ENCODE measurements at regions not wholly inside any gene's neighbourhood (a gene's known extent, or its start where the extent isn't known, plus 50 kb on each side); places are given as distances from the start of the nearest gene placed in this dataset.
A peak's percentile ranks its signal among the peaks of the same experiment; 100 is the strongest.

DNA sequence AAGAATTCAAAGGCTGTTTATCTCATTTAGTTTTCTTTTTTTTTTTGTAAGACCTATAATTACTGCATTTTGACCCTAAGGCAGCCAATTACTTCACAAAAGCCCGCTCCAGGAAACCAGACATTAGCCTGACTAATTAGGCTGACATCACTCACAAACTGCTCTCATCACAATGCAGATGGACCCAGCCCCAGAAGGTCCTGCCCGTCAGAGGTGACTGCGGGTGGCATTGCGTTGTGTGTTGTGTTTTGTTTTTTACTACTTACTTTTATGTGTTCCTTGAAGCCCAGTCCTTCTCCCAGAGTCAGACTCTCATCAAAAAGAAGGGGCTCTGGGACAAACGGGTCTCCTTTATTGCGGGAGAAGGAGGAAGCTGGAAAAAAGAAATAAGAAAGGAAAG, 172.2 kb downstream of the HSD17B3 start:
- Histone ChIP-seq H3K4me3 (no peak overlapping the region), H3K27me3 (ENCODE audit: low read depth) (no peaks in the 10 kb centered on the region), H3K36me3 (no peaks in the 10 kb centered on the region), H3K4me1 (no peaks in the 10 kb centered on the region), H3K27ac (no peak overlapping the region), H3K9me3 (no peaks in the 10 kb centered on the region)
- TF ChIP-seq, protein P1, sequence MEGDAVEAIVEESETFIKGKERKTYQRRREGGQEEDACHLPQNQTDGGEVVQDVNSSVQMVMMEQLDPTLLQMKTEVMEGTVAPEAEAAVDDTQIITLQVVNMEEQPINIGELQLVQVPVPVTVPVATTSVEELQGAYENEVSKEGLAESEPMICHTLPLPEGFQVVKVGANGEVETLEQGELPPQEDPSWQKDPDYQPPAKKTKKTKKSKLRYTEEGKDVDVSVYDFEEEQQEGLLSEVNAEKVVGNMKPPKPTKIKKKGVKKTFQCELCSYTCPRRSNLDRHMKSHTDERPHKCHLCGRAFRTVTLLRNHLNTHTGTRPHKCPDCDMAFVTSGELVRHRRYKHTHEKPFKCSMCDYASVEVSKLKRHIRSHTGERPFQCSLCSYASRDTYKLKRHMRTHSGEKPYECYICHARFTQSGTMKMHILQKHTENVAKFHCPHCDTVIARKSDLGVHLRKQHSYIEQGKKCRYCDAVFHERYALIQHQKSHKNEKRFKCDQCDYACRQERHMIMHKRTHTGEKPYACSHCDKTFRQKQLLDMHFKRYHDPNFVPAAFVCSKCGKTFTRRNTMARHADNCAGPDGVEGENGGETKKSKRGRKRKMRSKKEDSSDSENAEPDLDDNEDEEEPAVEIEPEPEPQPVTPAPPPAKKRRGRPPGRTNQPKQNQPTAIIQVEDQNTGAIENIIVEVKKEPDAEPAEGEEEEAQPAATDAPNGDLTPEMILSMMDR (IDR thresholded peaks at IDR 0.05), result no peak
- ATAC-seq (no peak), DNase-seq (no peak)
- intact Hi-C loops (cut with DNase I), result no loop called here

DNA sequence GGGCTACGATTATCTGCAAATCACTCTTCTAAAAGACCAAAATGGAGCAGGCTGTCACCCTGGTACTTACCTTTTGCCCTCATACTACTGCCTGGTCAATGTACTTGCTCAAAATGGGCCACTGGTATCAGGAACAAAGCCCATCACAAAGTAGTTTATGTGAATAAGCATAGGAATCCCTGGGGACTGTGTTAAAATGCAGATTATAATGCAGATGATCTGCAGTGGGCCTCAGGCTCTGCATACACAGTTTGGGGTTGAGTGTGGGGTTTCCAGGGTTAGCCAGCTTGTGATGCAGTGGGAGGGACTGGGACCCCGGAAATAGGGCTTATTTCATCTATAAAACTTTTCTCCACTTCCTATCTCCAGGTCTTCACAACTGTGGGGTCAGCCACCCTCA, 173.1 kb downstream of the HSD17B3 start:
- intact Hi-C loops (cut with DNase I), result no loop called here
- Histone ChIP-seq H3K4me1 (no peaks in the 10 kb centered on the region), H3K36me3 (no peaks in the 10 kb centered on the region), H3K27ac (no peak overlapping the region), H3K9me3 (no peaks in the 10 kb centered on the region), H3K27me3 (ENCODE audit: low read depth) (no peaks in the 10 kb centered on the region), H3K4me3 (no peak overlapping the region)
- no peak for ATAC-seq
- no peak for DNase-seq
- TF ChIP-seq, protein P1 (IDR thresholded peaks at IDR 0.05), result no peak

DNA sequence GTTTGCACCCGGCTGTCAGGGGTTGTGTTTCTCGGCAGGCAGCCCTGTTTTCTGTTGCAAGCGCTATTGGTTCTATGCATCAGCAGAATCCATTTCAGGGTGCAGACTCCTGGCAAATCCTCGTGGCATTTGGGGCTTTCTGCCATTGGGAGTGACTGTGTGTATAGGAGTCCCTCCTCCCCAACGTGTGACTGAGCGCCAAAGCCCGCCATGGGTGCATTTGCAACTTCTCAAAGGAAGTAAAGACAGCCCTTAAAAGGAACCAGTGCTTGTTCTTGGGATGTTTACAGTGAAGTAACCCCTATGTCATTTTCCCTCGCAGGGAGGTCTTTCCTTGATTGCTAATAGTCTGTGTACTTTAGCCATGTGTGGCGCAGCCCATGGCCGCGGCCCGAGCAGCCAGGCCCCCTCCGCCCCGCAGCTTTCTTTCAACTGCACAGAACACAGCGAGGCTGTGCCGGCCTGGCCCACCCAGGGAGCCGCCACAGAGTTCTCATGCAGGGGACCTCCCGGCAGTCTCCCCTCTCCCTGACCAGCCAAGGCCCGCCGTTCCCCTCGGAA, 175.6 kb downstream of the HSD17B3 start:
- Histone ChIP-seq H3K27ac (no peak overlapping the region), H3K36me3 (no peaks in the 10 kb centered on the region), H3K4me3 (no peak overlapping the region), H3K4me1 (no peaks in the 10 kb centered on the region), H3K9me3 (no peaks in the 10 kb centered on the region), H3K27me3 (ENCODE audit: low read depth) (no peaks in the 10 kb centered on the region)
- DNase-seq (no peak), ATAC-seq (peak in 1 of 2 donors; percentile 12)
- TF ChIP-seq, protein P1 (IDR thresholded peaks at IDR 0.05), result no peak
- intact Hi-C loops (cut with DNase I), result no loop called here

DNA sequence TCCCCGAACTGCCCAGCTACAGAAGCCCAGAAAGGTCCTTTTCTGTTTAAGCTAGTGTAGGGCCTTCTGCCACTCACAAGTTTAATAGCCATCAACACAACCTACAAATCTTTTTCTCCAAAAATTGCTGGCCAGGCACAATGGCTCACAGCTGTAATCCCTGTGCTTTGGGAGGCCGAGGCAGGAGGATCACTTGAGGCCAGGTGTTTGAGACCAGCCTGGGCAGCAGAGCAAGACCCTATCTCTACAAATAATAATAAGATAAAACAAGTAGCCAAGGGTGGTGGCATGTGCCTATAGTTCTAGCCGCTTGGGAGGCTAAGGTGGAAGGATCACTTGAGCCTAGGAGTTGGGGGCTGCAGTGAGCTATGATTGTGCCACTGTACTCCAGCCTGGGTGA, 176.4 kb downstream of the HSD17B3 start:
- H3K4me1 ChIP-seq, result no peaks in the 10 kb centered on the region
- DNase-seq, result no peak
- H3K27ac ChIP-seq, result no peak overlapping the region
- H3K27me3 ChIP-seq (ENCODE audit: low read depth), result no peaks in the 10 kb centered on the region
- TF ChIP-seq, protein P1 (IDR thresholded peaks at IDR 0.05), result no peak
- no peaks in the 10 kb centered on the region for H3K9me3 ChIP-seq
- intact Hi-C loops (cut with DNase I), result no loop called here
- no peak overlapping the region for H3K4me3 ChIP-seq
- no peak for ATAC-seq
- H3K36me3 ChIP-seq, result no peaks in the 10 kb centered on the region

DNA sequence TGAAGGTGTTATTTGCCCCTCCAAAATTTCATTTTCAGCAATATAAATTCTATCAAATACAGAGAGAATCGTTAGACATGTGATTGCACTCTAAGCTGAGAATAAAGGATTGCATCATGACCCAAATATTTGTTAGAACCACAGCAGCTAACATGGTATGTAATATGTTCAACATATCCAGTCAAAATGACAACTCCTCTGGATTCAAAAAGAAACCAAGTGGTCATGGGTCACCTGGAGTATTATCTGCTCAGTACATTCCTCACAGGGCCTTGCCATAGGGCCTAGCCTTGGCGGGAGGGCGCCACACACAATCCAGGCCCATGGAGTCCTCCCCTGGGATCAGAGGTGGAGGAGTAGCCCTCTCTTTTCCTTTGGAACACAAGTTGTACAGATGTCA, 179.2 kb downstream of the HSD17B3 start:
- intact Hi-C loops (cut with DNase I), result no loop called here
- H3K4me1 ChIP-seq, result peaks cover 4% of the 10 kb centered on the region
- no peak overlapping the region for H3K27ac ChIP-seq
- no peak for DNase-seq
- TF ChIP-seq, protein P1 (IDR thresholded peaks at IDR 0.05), result no peak
- H3K4me3 ChIP-seq, result no peak overlapping the region
- no peaks in the 10 kb centered on the region for H3K9me3 ChIP-seq
- peak in 1 of 2 donors; percentile 35 for ATAC-seq
- no peaks in the 10 kb centered on the region for H3K27me3 ChIP-seq (ENCODE audit: low read depth)
- H3K36me3 ChIP-seq, result no peaks in the 10 kb centered on the region

DNA sequence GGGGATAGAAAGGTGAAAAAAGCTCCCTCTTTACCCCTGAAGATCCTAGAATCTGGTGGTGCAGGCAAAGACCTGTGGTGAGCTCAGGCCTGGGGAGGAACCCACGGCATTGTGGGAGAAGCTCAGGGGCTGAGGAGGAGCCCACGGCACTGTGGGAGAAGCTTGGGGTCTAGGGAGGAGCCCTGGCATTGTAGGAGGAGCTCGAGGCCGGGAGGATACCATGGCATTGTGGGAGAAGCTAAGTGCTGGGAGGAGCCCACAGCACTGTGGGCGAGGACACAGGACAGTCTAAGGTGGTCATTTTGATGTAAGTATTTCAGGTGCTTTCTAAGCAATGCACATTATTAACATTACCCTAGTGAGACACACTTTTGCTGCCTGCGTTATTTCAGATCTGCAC, 179.7 kb downstream of the HSD17B3 start:
- Histone ChIP-seq H3K27ac (no peak overlapping the region), H3K4me3 (no peak overlapping the region), H3K27me3 (ENCODE audit: low read depth) (no peaks in the 10 kb centered on the region), H3K4me1 (peaks cover 9% of the 10 kb centered on the region), H3K9me3 (no peaks in the 10 kb centered on the region), H3K36me3 (no peaks in the 10 kb centered on the region)
- TF ChIP-seq, protein P1 (IDR thresholded peaks at IDR 0.05), result no peak
- intact Hi-C loops (cut with DNase I), result no loop called here
- DNase-seq (no peak), ATAC-seq (no peak)
